ENCODE measurements at regions not wholly inside any gene's neighbourhood (a gene's known extent, or its start where the extent isn't known, plus 50 kb on each side); places are given as distances from the start of the nearest gene placed in this dataset.

DNA sequence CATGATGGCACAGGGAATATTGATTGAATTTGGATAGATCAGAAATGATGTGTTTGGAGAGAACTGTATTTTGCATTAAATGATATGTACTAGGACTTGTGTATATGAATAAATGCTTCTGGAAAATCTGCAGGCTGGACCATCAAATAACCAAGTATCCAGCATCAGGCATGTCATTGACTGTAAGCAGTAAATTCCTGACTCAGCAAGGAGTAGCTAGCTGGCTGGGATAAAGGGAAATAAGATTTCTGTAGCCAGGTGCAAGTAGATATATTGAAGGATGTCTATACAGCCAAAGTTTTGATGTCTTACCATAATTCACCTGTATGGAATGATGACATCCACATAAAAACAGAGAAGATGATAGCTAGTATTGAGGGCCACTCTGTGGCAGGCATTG, 809.6 kb downstream of the CDH11 start:
- intact Hi-C loops (cut with DNase I) = no loop called here
- Histone ChIP-seq H3K4me3 (no peak overlapping the region), H3K27me3 (no peaks in the 10 kb centered on the region), H3K27ac (no peak overlapping the region), H3K9me3 (no peaks in the 10 kb centered on the region), H3K4me1 (no peaks in the 10 kb centered on the region), H3K36me3 (no peaks in the 10 kb centered on the region)
- FAIRE-seq (no peak), DNase-seq (no peak), ATAC-seq (no peak)
- TF ChIP-seq, protein P1, sequence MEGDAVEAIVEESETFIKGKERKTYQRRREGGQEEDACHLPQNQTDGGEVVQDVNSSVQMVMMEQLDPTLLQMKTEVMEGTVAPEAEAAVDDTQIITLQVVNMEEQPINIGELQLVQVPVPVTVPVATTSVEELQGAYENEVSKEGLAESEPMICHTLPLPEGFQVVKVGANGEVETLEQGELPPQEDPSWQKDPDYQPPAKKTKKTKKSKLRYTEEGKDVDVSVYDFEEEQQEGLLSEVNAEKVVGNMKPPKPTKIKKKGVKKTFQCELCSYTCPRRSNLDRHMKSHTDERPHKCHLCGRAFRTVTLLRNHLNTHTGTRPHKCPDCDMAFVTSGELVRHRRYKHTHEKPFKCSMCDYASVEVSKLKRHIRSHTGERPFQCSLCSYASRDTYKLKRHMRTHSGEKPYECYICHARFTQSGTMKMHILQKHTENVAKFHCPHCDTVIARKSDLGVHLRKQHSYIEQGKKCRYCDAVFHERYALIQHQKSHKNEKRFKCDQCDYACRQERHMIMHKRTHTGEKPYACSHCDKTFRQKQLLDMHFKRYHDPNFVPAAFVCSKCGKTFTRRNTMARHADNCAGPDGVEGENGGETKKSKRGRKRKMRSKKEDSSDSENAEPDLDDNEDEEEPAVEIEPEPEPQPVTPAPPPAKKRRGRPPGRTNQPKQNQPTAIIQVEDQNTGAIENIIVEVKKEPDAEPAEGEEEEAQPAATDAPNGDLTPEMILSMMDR (IDR thresholded peaks at IDR 0.05) = no peak

DNA sequence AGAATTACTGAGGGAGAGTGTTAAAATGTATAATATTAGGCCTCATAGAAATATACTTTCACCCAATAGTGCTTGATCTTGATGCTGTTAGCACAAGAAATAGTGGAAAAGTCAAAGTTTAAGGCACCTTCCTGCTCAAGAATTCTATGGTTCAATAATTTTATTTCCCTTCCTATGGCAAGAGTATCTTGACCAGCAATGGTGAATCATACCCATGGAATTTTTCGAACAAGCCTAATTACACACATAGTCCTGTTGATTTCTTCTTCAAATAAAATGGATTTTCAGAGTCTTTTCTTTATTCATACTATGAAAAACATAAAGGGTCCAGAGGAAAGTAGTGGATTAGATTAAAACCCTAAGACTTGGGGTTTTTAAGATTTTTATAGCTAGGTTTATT, 810.6 kb downstream of the CDH11 start:
- 73 to 92% methylated on average over 1 of the region's 1 CpG for WGBS, 2 donors
- intact Hi-C loops (cut with DNase I) = no loop called here

DNA sequence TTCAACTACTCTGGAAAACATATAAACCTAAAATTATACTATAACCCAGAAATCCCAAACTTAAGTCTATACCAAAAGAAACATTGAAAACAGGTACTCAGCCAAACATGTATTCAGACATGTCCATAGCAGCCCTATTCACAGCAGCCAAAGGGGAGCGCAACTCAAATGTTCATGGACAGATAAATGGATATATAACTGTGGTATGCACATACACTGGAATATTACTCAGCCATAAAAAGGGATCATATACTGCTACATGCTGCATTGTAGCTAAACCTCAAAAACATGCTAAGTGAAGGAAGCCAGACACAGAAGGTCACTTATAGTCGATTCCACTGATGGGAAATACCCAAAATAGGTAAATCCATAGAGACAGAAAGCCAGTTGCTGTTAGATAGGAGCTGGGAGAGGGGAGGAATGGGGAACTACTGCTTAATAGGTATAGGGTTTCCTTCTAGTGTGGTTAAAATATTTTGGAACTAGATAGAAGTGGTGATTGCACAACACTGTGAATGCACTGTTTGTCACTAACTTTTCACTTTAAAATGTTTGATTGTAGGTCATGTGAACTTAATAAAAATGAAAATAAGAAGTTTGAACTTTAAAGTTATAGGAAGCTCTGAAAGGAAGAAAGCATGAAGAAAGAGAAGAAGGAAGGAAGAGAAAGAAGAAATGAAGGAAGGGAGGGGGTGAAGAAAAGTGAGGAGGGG, 812.3 kb downstream of the CDH11 start:
- no peak for DNase-seq

More for the DNA sequence above, 810.6 kb downstream of the CDH11 start:
- ATAC-seq (no peak), DNase-seq (no peak), FAIRE-seq (no peak)
- no peaks in the 10 kb centered on the region for H3K9me3 ChIP-seq
- no peaks in the 10 kb centered on the region for H3K4me1 ChIP-seq
- H3K27ac ChIP-seq = no peak overlapping the region
- H3K36me3 ChIP-seq = no peaks in the 10 kb centered on the region
- H3K4me3 ChIP-seq = no peak overlapping the region
- TF ChIP-seq, protein P1 (IDR thresholded peaks at IDR 0.05) = no peak
- H3K27me3 ChIP-seq = no peaks in the 10 kb centered on the region

DNA sequence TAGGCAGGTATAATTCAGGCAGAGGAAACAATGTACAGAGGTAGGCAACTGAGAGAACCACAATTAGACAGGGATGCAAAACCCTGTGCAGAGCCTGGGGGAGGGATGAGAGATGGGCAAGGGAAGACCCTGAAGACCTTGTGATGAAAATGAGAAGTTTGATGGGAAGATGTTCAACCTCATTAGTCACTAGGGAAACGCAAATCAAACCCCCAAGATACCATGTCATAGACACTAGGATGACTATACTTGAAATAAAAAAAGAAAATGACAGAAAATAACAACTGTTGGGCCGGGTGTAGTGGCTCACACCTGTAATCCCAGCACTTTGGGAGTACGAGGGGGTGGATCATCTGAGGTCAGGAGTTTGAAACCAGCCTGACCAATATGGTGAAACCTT, 813.1 kb downstream of the CDH11 start:
- WGBS, 2 donors = 67 to 68% methylated on average over 3 of the region's 3 CpGs

More for the DNA sequence above, 812.3 kb downstream of the CDH11 start:
- Histone ChIP-seq H3K4me1 (no peaks in the 10 kb centered on the region), H3K9me3 (no peaks in the 10 kb centered on the region), H3K27ac (no peak overlapping the region), H3K4me3 (no peak overlapping the region), H3K27me3 (no peaks in the 10 kb centered on the region), H3K36me3 (no peaks in the 10 kb centered on the region)
- WGBS, 2 donors = 47 to 48% methylated on average over 2 of the region's 2 CpGs
- ATAC-seq = no peak
- intact Hi-C loops (cut with DNase I) = no loop called here
- TF ChIP-seq, protein P1 (IDR thresholded peaks at IDR 0.05) = no peak
- no peak for FAIRE-seq

DNA sequence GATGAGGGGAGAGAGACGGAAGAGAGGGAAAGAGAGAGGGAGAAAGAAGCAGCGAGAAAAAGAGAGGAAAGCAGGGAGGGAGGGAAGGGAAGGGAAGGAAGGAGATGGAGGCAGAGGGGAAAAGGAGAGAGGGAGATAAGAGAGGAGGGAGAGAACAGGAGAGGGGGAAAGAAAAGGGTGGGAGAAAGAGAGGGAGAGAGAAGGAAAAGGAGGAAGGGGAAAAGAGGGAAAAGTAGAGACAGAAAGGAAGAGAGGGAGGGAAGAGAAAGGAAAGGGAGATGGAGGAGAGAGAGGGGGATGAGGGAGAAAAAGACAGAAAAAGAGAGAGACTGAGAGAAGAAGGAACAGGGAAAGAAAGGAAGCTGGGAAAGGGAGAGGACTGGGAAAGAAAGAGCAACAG, 814.4 kb downstream of the CDH11 start:
- no peak overlapping the region for H3K27ac ChIP-seq
- no peaks in the 10 kb centered on the region for H3K9me3 ChIP-seq
- no peaks in the 10 kb centered on the region for H3K27me3 ChIP-seq
- WGBS, 2 donors = 71 to 90% methylated on average over 2 of the region's 2 CpGs
- intact Hi-C loops (cut with DNase I) = no loop called here
- ATAC-seq (no peak), DNase-seq (no peak), FAIRE-seq (no peak)
- no peaks in the 10 kb centered on the region for H3K36me3 ChIP-seq
- no peak overlapping the region for H3K4me3 ChIP-seq
- TF ChIP-seq, protein P1 (IDR thresholded peaks at IDR 0.05) = no peak
- no peaks in the 10 kb centered on the region for H3K4me1 ChIP-seq

More for the DNA sequence above, 813.1 kb downstream of the CDH11 start:
- TF ChIP-seq, protein P1 (IDR thresholded peaks at IDR 0.05) = no peak
- no peaks in the 10 kb centered on the region for H3K36me3 ChIP-seq
- no peak overlapping the region for H3K4me3 ChIP-seq
- H3K27me3 ChIP-seq = no peaks in the 10 kb centered on the region
- no peak for ATAC-seq
- no peak for FAIRE-seq
- H3K27ac ChIP-seq = no peak overlapping the region
- no peaks in the 10 kb centered on the region for H3K9me3 ChIP-seq
- intact Hi-C loops (cut with DNase I) = no loop called here
- no peaks in the 10 kb centered on the region for H3K4me1 ChIP-seq
- no peak for DNase-seq

All from pancreas (tissue), 10 donors.